H9 (cell line): ENCODE measurements at regions not wholly inside any gene's neighbourhood (a gene's known extent, or its start where the extent isn't known, plus 50 kb on each side); places are given as distances from the start of the nearest gene placed in this dataset.

ENCODE experiments used
- DNase-seq: peaks from one replicate; pipeline ENCODE4 v3.0.0-alpha.2; 2017
- H2AFZ ChIP-seq: one replicate; pipeline ENCODE4 v1.6.1; 2013; ENCODE audit warnings: mild to moderate bottlenecking, low read length, control low read depth, moderate library complexity
- H2AK5ac ChIP-seq: 2 replicates; pipeline ENCODE4 v1.6.1; 2013; ENCODE audit warnings: low read length, control low read depth, mixed read lengths; ENCODE audit not compliant: insufficient read length
- H2BK120ac ChIP-seq: one replicate; pipeline ENCODE4 v1.6.1; 2013; ENCODE audit warnings: low read depth, mild to moderate bottlenecking, low read length, control low read depth, inconsistent platforms; ENCODE audit not compliant: poor library complexity, severe bottlenecking
- H2BK12ac ChIP-seq: 2 replicates; pipeline ENCODE4 v1.6.1; 2013; ENCODE audit warnings: low read length, control low read depth, mixed read lengths, low read depth; ENCODE audit not compliant: insufficient read length
- H2BK15ac ChIP-seq: 2 replicates; pipeline ENCODE4 v1.6.1; 2013; ENCODE audit warnings: low read depth, low read length, control low read depth
- H2BK20ac ChIP-seq: one replicate; pipeline ENCODE4 v1.6.1; 2013; ENCODE audit warnings: low read depth, mild to moderate bottlenecking, low read length, control low read depth, inconsistent platforms; ENCODE audit not compliant: poor library complexity, severe bottlenecking
- H2BK5ac ChIP-seq: 2 replicates; pipeline ENCODE4 v1.6.1; 2013; ENCODE audit warnings: low read length, control low read depth, mixed read lengths; ENCODE audit not compliant: insufficient read length
- H3K14ac ChIP-seq: 2 replicates; pipeline ENCODE4 v1.6.1; 2013; ENCODE audit warnings: low read length, control low read depth; ENCODE audit not compliant: insufficient read depth
- H3K18ac ChIP-seq: 2 replicates; pipeline ENCODE4 v1.6.1; 2013; ENCODE audit warnings: low read depth, mild to moderate bottlenecking, mixed read lengths, low read length, control low read depth; ENCODE audit not compliant: insufficient read length
- H3K23ac ChIP-seq: 2 replicates; pipeline ENCODE4 v1.6.1; 2013; ENCODE audit warnings: low read length, control low read depth, mixed read lengths, low read depth; ENCODE audit not compliant: insufficient read length
- H3K23me2 ChIP-seq: 2 replicates; pipeline ENCODE4 v1.6.1; 2013; ENCODE audit warnings: low read depth, mild to moderate bottlenecking, mixed read lengths, low read length, control low read depth; ENCODE audit not compliant: insufficient read length, poor library complexity, severe bottlenecking
- H3K27ac ChIP-seq: 2 replicates; pipeline ENCODE4 v1.5.1; 2013; ENCODE audit warnings: low read length, control low read depth, mixed read lengths, low read depth; ENCODE audit not compliant: insufficient read length
- H3K27me3 ChIP-seq: 2 replicates; pipeline ENCODE4 v1.6.1; 2013; ENCODE audit warnings: low read length, control low read depth, inconsistent platforms; ENCODE audit not compliant: insufficient read depth
- H3K4ac ChIP-seq: 2 replicates; pipeline ENCODE4 v1.6.1; 2013; ENCODE audit warnings: low read depth, mild to moderate bottlenecking, control low read depth, inconsistent platforms, low read length, moderate library complexity
- H3K4me1 ChIP-seq: 2 replicates; pipeline ENCODE4 v1.6.1; 2013; ENCODE audit warnings: low read length, control low read depth, inconsistent platforms; ENCODE audit not compliant: insufficient read depth
- H3K4me2 ChIP-seq: 2 replicates; pipeline ENCODE4 v1.6.1; 2013; ENCODE audit warnings: low read length, control low read depth, mixed read lengths; ENCODE audit not compliant: insufficient read length, insufficient read depth
- H3K56ac ChIP-seq: 2 replicates; pipeline ENCODE4 v1.6.1; 2013; ENCODE audit warnings: low read depth, mild to moderate bottlenecking, mixed read lengths, low read length, control low read depth; ENCODE audit not compliant: insufficient read length
- H3K79me1 ChIP-seq: 2 replicates; pipeline ENCODE4 v1.6.1; 2013; ENCODE audit warnings: low read depth, mild to moderate bottlenecking, moderate library complexity, low read length, control low read depth, inconsistent platforms; ENCODE audit not compliant: insufficient read depth, poor library complexity, severe bottlenecking
- H3K79me2 ChIP-seq: 2 replicates; pipeline ENCODE4 v1.6.1; 2013; ENCODE audit warnings: low read length, control low read depth, inconsistent platforms; ENCODE audit not compliant: insufficient read depth
- H3K9ac ChIP-seq: 2 replicates; pipeline ENCODE4 v1.6.1; 2013; ENCODE audit warnings: low read length, control low read depth, mixed read lengths; ENCODE audit not compliant: insufficient read length; ENCODE audit errors: extremely low read depth
- H3K9me3 ChIP-seq: one replicate; pipeline ENCODE4 v1.6.1; 2013; ENCODE audit warnings: low read depth, low read length, inconsistent platforms; ENCODE audit not compliant: control insufficient read depth
- H3T11ph ChIP-seq: one replicate; pipeline ENCODE4 v1.6.1; 2013; ENCODE audit warnings: mild to moderate bottlenecking, low read length, control low read depth, inconsistent platforms
- H4K20me1 ChIP-seq: one replicate; pipeline ENCODE4 v1.6.1; 2013; ENCODE audit not compliant: control insufficient read depth, insufficient read length, insufficient read depth
- H4K5ac ChIP-seq: 2 replicates; pipeline ENCODE4 v1.6.1; 2013; ENCODE audit warnings: low read depth, mild to moderate bottlenecking, mixed read lengths, low read length, control low read depth; ENCODE audit not compliant: insufficient read length
- H4K8ac ChIP-seq: replicated peaks from 2 replicates; pipeline ENCODE4 v1.6.1; 2013; ENCODE audit warnings: low read length, control low read depth, mixed read lengths, low read depth; ENCODE audit not compliant: insufficient read length
- H4K91ac ChIP-seq: 2 replicates; pipeline ENCODE4 v1.6.1; 2013; ENCODE audit warnings: low read depth, mild to moderate bottlenecking, moderate library complexity, mixed read lengths, low read length, control low read depth; ENCODE audit not compliant: insufficient read length
- H3K27ac Mint-ChIP-seq, 3 experiments: 2 replicates in 2 of 3; 3 replicates in 1 of 3; pipeline ENCODE4 v1.8.0; 2020 to 2021; ENCODE audit warnings: mixed read lengths in 3 of 3, mild to moderate bottlenecking in 1 of 3, moderate library complexity in 1 of 3
- H3K27me3 Mint-ChIP-seq: 2 replicates; pipeline ENCODE4 v1.8.0; 2021; ENCODE audit warnings: low read depth, mild to moderate bottlenecking, moderate library complexity, mixed read lengths
- H3K36me3 Mint-ChIP-seq, 3 experiments: 2 replicates in 2 of 3; 3 replicates in 1 of 3; pipeline ENCODE4 v1.8.0; 2020 to 2021; ENCODE audit warnings: low read depth in 3 of 3, mixed read lengths in 3 of 3; ENCODE audit not compliant: insufficient read depth in 1 of 3
- H3K4me1 Mint-ChIP-seq, 2 experiments: 2 replicates each; pipeline ENCODE4 v1.8.0; 2020; ENCODE audit warnings: mixed read lengths in 2 of 2
- H3K4me3 Mint-ChIP-seq, 2 experiments: 2 replicates in 1 of 2; 3 replicates in 1 of 2; pipeline ENCODE4 v1.8.0; 2020 to 2021; ENCODE audit warnings: mild to moderate bottlenecking in 2 of 2, mixed read lengths in 2 of 2, moderate library complexity in 1 of 2
- H3K9me3 Mint-ChIP-seq, 2 experiments: 2 replicates in 1 of 2; 3 replicates in 1 of 2; pipeline ENCODE4 v1.8.0; 2020; ENCODE audit warnings: mild to moderate bottlenecking in 2 of 2, mixed read lengths in 2 of 2, moderate library complexity in 1 of 2
- WGBS: extraction: QIAGEN DNeasy Blood & Tissue Kit; methylation state at CpG from one replicate; pipeline ENCODE4 v1.1.7; 2013; ENCODE audit warnings: missing lambda C conversion rate, low lambda C conversion rate, mixed read lengths; ENCODE audit not compliant: insufficient read length; ENCODE audit errors: extremely low coverage; 5-methylcytosine and 5-hydroxymethylcytosine counted together
- TF ChIP-seq, protein P1 (sequence below): fragments of 200-600 bp; sonication (generic); conservative IDR thresholded peaks from 3 replicates; pipeline ENCODE4 v1.8.0; 2021; ENCODE audit warnings: antibody characterized with exemption, mild to moderate bottlenecking

DNA sequence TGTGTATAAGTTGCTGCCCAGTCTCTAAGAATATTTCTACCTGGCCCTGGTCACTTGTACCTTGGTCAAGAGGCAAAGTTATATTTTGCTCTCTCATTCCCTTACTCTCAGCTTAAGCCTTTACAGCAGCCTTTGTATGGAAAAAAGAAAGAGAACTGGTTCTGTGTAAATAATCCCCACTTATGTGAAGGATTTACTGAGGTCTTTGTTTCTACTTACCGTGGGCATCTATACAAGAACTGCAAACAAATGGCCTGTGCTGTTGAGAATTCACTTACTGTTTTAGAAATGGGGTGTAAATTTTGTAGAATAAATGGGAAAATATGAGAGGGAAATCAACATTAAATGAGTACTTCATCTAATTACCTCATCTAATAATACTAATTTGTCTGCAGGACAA, 267.4 kb downstream of the PCDH20 start:
- H2AFZ ChIP-seq = no peak overlapping the region
- no peaks in the 10 kb centered on the region for H3K79me2 ChIP-seq
- no peaks in the 10 kb centered on the region for H3K23me2 ChIP-seq
- H3K23ac ChIP-seq = no peak overlapping the region
- Mint-ChIP-seq H3K27ac (no peak overlapping the region; a peak in 1 of 7 replicates), H3K36me3 (peaks cover 0 to 4% (median 4%) of the 10 kb centered on the region in 3 experiments; a peak in 3 of 7 replicates), H3K4me3 (no peak overlapping the region), H3K4me1 (peaks cover 13 to 14% of the 10 kb centered on the region in 2 experiments), H3K9me3 (peaks cover 2 to 3% of the 10 kb centered on the region in 2 experiments; a peak in 3 of 5 replicates), H3K27me3 (no peaks in the 10 kb centered on the region)
- H3K27me3 ChIP-seq = no peaks in the 10 kb centered on the region
- H2BK5ac ChIP-seq = no peak overlapping the region
- no peaks in the 10 kb centered on the region for H3K79me1 ChIP-seq
- no peak overlapping the region for H2BK120ac ChIP-seq
- H3K56ac ChIP-seq = no peak overlapping the region
- no peak overlapping the region for H3K27ac ChIP-seq
- H3K9ac ChIP-seq = no peak overlapping the region
- no peak overlapping the region for H3K4ac ChIP-seq
- no peak overlapping the region for H4K5ac ChIP-seq
- H3K14ac ChIP-seq = no peak overlapping the region
- no peak overlapping the region for H2BK15ac ChIP-seq
- WGBS = no CpG with 5 or more reads among the region's 1 CpG
- H4K91ac ChIP-seq = no peak overlapping the region
- no peak overlapping the region for H2BK20ac ChIP-seq
- H3K9me3 ChIP-seq = no peaks in the 10 kb centered on the region
- TF ChIP-seq, protein P1, sequence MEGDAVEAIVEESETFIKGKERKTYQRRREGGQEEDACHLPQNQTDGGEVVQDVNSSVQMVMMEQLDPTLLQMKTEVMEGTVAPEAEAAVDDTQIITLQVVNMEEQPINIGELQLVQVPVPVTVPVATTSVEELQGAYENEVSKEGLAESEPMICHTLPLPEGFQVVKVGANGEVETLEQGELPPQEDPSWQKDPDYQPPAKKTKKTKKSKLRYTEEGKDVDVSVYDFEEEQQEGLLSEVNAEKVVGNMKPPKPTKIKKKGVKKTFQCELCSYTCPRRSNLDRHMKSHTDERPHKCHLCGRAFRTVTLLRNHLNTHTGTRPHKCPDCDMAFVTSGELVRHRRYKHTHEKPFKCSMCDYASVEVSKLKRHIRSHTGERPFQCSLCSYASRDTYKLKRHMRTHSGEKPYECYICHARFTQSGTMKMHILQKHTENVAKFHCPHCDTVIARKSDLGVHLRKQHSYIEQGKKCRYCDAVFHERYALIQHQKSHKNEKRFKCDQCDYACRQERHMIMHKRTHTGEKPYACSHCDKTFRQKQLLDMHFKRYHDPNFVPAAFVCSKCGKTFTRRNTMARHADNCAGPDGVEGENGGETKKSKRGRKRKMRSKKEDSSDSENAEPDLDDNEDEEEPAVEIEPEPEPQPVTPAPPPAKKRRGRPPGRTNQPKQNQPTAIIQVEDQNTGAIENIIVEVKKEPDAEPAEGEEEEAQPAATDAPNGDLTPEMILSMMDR = no peak
- H4K8ac ChIP-seq = no peak overlapping the region
- no peak overlapping the region for H2AK5ac ChIP-seq
- no peak overlapping the region for H3K18ac ChIP-seq
- H2BK12ac ChIP-seq = no peak overlapping the region
- H3T11ph ChIP-seq = no peak overlapping the region
- H4K20me1 ChIP-seq = no peaks in the 10 kb centered on the region
- DNase-seq = no peak
- H3K4me1 ChIP-seq = no peaks in the 10 kb centered on the region
- no peak overlapping the region for H3K4me2 ChIP-seq
